ENCODE measurements at regions not wholly inside any gene's neighbourhood (a gene's known extent, or its start where the extent isn't known, plus 50 kb on each side); places are given as distances from the start of the nearest gene placed in this dataset.

DNA sequence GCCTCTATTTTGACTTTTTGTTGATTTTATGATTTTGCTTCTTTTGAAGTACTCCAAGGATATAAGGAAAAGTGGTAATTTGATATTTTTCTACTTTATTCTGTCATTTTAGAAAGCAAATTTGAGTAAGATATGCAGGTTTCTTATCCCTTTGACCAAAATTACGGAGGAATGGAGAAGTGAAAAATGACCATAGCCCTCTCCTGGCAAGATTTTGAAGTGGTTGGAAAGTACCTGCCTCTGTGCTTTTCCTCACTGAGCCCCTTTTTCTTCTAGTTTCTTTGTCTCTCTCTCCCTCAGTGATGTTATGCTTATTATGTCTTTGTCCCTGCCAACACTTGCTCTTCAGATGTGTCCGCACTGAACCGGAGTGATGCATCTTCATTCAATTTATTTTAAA lies 898.1 kb downstream of the EPHA4 start:
- ChIA-PET POLR2A (interaction anchor here (0.7 kb wide), 1 partner anchor 1385 kb away, joined by 3 read pairs; no protein-coding TSS in a partner anchor), CTCF (interaction anchor here (0.6 to 1.7 kb wide), 2 partner anchors 34 to 142 kb away, joined by 3 read pairs; no protein-coding TSS in a partner anchor)
- H3K36me3 Mint-ChIP-seq (ENCODE audit: insufficient read depth, unreplicated experiment), result no peaks in the 10 kb centered on the region
- TF ChIP-seq, protein P1, sequence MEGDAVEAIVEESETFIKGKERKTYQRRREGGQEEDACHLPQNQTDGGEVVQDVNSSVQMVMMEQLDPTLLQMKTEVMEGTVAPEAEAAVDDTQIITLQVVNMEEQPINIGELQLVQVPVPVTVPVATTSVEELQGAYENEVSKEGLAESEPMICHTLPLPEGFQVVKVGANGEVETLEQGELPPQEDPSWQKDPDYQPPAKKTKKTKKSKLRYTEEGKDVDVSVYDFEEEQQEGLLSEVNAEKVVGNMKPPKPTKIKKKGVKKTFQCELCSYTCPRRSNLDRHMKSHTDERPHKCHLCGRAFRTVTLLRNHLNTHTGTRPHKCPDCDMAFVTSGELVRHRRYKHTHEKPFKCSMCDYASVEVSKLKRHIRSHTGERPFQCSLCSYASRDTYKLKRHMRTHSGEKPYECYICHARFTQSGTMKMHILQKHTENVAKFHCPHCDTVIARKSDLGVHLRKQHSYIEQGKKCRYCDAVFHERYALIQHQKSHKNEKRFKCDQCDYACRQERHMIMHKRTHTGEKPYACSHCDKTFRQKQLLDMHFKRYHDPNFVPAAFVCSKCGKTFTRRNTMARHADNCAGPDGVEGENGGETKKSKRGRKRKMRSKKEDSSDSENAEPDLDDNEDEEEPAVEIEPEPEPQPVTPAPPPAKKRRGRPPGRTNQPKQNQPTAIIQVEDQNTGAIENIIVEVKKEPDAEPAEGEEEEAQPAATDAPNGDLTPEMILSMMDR (IDR thresholded peaks at IDR 0.05; ENCODE audit: unreplicated experiment), result no peak
- no peak overlapping the region for H3K27ac Mint-ChIP-seq (ENCODE audit: low read depth, unreplicated experiment)
- H3K4me3 Mint-ChIP-seq (ENCODE audit: unreplicated experiment), result no peak overlapping the region
- peaks cover 8% of the 10 kb centered on the region for H3K9me3 Mint-ChIP-seq (ENCODE audit: unreplicated experiment)
- no peak for DNase-seq (ENCODE audit: unreplicated experiment)
- no TSS peak for BruUV-seq (replicated peaks)
- H3K27me3 Mint-ChIP-seq (ENCODE audit: insufficient read depth, unreplicated experiment), result no peaks in the 10 kb centered on the region
- no peaks in the 10 kb centered on the region for H3K4me1 Mint-ChIP-seq (ENCODE audit: insufficient read depth, unreplicated experiment)
- intact Hi-C loops (cut with micrococcal nuclease), result no loop called here

DNA sequence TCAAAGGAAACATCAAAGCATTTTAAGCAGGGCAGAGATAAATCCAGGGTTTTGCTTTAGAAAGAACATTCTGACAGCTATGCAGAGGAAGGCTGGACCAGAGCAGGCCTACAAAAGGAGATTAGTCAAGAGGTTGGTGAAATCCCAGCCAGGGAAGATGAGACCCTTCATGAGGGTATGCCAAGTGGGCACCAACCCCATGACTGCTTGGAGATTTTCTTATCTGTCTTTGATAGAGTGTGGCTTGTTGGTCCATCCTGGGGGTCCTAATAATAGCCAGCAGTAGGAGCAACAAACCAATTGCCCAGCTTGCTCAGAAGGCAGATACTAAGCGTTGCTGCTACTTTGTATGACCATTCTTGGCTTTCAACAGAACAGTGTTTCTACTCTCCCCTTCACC lies 895.4 kb downstream of the EPHA4 start:
- no peaks in the 10 kb centered on the region for H3K36me3 Mint-ChIP-seq (ENCODE audit: insufficient read depth, unreplicated experiment)
- no peaks in the 10 kb centered on the region for H3K27me3 Mint-ChIP-seq (ENCODE audit: insufficient read depth, unreplicated experiment)
- DNase-seq (ENCODE audit: unreplicated experiment), result no peak
- H3K9me3 Mint-ChIP-seq (ENCODE audit: unreplicated experiment), result no peaks in the 10 kb centered on the region
- BruUV-seq (replicated peaks), result no TSS peak
- no peaks in the 10 kb centered on the region for H3K4me1 Mint-ChIP-seq (ENCODE audit: insufficient read depth, unreplicated experiment)
- TF ChIP-seq, protein P1 (IDR thresholded peaks at IDR 0.05; ENCODE audit: unreplicated experiment), result no peak
- CTCF ChIA-PET, result interaction anchor here (1.1 kb wide), 1 partner anchor 614 kb away, joined by 3 read pairs; no protein-coding TSS in a partner anchor
- no peak overlapping the region for H3K27ac Mint-ChIP-seq (ENCODE audit: low read depth, unreplicated experiment)
- intact Hi-C loops (cut with micrococcal nuclease), result no loop called here
- POLR2A ChIA-PET, result interaction anchor here (1.0 kb wide), 1 partner anchor 882 kb away, joined by 4 read pairs; no protein-coding TSS in a partner anchor
- H3K4me3 Mint-ChIP-seq (ENCODE audit: unreplicated experiment), result no peak overlapping the region

DNA sequence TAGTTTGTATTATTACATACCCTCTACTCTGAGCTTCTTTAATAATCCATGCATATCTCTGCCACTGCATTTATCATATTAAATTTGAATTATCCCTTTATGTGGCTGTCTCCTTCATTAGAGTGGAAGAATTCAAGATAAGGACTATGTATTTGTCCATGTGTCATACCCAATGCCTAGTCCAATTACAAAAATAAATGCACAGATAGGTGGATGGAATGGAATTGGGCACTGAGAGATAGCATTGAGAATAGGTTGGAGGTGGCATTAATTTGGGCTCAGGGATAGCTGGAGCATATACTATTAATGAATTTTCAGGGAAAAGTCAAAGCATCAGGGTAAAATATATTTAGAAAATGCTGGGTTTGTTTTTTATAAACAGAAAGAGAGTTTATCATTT lies 893.2 kb downstream of the EPHA4 start:
- Mint-ChIP-seq H3K27me3 (ENCODE audit: insufficient read depth, unreplicated experiment) (no peaks in the 10 kb centered on the region), H3K4me3 (ENCODE audit: unreplicated experiment) (no peak overlapping the region), H3K4me1 (ENCODE audit: insufficient read depth, unreplicated experiment) (no peaks in the 10 kb centered on the region), H3K27ac (ENCODE audit: low read depth, unreplicated experiment) (no peak overlapping the region), H3K36me3 (ENCODE audit: insufficient read depth, unreplicated experiment) (no peaks in the 10 kb centered on the region), H3K9me3 (ENCODE audit: unreplicated experiment) (no peaks in the 10 kb centered on the region)
- TF ChIP-seq, protein P1 (IDR thresholded peaks at IDR 0.05; ENCODE audit: unreplicated experiment), result no peak
- intact Hi-C loops (cut with micrococcal nuclease), result no loop called here
- no peak for DNase-seq (ENCODE audit: unreplicated experiment)
- ChIA-PET CTCF (interaction anchor here (1.0 kb wide), 1 partner anchor 895 kb away, joined by 3 read pairs; no protein-coding TSS in a partner anchor), POLR2A (interaction anchor here (0.7 kb wide), 1 partner anchor 1269 kb away, joined by 3 read pairs; no protein-coding TSS in a partner anchor)
- BruUV-seq (replicated peaks), result no TSS peak

DNA sequence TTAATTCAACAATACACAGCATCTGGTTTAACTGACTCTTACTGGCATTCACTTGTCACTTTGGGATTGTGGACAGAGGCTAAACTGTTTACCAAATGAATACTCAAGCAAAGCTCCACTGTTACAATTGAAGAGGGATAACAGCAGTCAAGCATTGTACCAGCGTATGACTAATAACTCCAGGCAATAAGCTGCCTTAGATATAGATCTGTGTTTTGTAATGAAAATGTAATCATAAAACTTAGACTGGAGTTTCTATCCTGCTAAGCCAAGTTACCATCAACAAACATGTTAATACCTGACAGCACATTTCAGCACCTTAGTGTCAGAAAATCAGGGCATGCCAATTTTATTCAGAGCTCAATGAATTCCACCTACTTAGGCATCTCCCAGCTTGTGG lies 889.5 kb downstream of the EPHA4 start:
- no peak overlapping the region for H3K27ac Mint-ChIP-seq (ENCODE audit: low read depth, unreplicated experiment)
- H3K4me1 Mint-ChIP-seq (ENCODE audit: insufficient read depth, unreplicated experiment), result peaks cover 5% of the 10 kb centered on the region
- H3K36me3 Mint-ChIP-seq (ENCODE audit: insufficient read depth, unreplicated experiment), result no peaks in the 10 kb centered on the region
- no TSS peak for BruUV-seq (replicated peaks)
- DNase-seq (ENCODE audit: unreplicated experiment), result peak; percentile 10
- no peaks in the 10 kb centered on the region for H3K9me3 Mint-ChIP-seq (ENCODE audit: unreplicated experiment)
- CTCF ChIA-PET, result interaction anchor here (0.6 to 1.9 kb wide), 7 partner anchors 72 to 1930 kb away, joined by 3 to 6 read pairs (median 3); partner anchors contain the start of gene EPHA4
- POLR2A ChIA-PET, result interaction anchor here (0.7 to 1.0 kb wide), 3 partner anchors 62 to 484 kb away, joined by 3 to 4 read pairs (median 3); no protein-coding TSS in a partner anchor
- H3K4me3 Mint-ChIP-seq (ENCODE audit: unreplicated experiment), result no peak overlapping the region
- intact Hi-C loops (cut with micrococcal nuclease), result no loop called here
- no peaks in the 10 kb centered on the region for H3K27me3 Mint-ChIP-seq (ENCODE audit: insufficient read depth, unreplicated experiment)
- TF ChIP-seq, protein P1 (IDR thresholded peaks at IDR 0.05; ENCODE audit: unreplicated experiment), result no peak
